Suppressor macrophage treated with lipopolysaccharide for 4 hours (primary cell): ENCODE measurements at regions not wholly inside any gene's neighbourhood (a gene's known extent, or its start where the extent isn't known, plus 50 kb on each side); places are given as distances from the start of the nearest gene placed in this dataset.
A peak's percentile ranks its signal among the peaks of the same experiment; 100 is the strongest.

Experiments used
- DNase-seq: peaks from one replicate; pipeline ENCODE4 v3.0.0-alpha.2; 2020

DNA sequence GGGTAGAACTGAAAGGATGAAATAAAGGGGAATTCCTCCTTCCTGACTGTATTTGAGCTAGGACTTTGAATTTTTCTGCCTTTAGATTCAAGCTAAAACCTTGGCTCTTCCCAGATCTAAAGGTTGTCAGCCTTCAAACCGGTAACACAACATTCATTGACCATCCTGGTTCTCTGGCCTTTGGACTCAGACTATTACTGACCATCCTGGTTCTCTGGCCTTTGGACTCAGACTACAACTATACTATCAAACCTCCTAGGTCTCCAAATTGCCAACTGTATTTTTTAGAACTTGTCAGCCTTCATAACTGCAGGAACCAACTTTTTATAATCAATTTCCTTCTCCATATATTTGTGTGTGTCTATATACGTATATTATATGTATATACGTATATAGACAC, 140.6 kb upstream of the RBMY1B start:
- no peak for DNase-seq

GRCh38 chrY:21394116-21394515, 117.0 kb upstream of the RBMY1B start:
- DNase-seq = no peak

DNA sequence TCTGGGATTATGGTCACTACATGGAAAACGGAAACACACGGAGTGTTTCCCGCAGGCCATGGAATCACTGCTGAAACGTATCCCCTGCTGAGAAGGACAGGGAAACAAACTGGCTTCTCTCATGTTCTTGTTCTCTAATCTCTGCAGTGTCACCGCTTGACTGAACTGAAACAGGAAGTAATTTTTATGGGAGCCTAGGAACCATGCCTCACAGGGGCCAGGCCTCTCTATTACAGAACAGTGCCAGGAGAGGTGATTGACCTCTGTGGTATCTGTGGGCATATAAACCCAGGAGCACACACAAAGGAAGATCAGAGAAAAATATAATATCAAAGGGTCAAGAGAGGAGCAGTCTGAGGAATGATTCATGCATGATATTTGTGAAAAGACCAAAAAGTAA, 88.9 kb upstream of the RBMY1B start:
- DNase-seq = peak; percentile 34

GRCh38 chrY:21440536-21440935, 70.6 kb upstream of the RBMY1B start:
- peak; percentile 44 for DNase-seq

DNA sequence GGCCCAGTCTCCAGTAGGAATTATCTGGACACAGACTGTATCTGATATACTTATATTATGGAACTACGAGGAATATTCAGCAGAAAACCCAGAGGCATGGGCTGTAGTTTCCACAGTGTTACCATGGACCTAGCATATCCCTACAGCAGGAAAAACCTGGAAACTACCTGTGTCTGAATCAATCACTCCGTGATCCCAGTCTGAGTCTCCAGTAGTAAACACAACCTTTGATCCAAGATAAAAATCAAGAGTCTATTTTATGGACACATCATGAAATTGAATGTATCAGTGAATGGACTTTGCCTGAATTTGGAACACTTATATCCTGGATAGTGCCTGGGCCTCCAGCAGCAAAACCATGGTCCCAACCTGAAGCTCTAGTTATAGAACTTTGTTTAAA, 57.5 kb upstream of the RBMY1B start:
- DNase-seq = no peak

- DNase-seq = no peak
These were observed 57.0 kb upstream of the RBMY1B start for GRCh38 chrY:21454133-21454532.

- DNase-seq = no peak
These were observed 51.5 kb upstream of the RBMY1B start for GRCh38 chrY:21459648-21460047.
